ENCODE measurements at regions not wholly inside any gene's neighbourhood (a gene's known extent, or its start where the extent isn't known, plus 50 kb on each side); places are given as distances from the start of the nearest gene placed in this dataset.

DNA sequence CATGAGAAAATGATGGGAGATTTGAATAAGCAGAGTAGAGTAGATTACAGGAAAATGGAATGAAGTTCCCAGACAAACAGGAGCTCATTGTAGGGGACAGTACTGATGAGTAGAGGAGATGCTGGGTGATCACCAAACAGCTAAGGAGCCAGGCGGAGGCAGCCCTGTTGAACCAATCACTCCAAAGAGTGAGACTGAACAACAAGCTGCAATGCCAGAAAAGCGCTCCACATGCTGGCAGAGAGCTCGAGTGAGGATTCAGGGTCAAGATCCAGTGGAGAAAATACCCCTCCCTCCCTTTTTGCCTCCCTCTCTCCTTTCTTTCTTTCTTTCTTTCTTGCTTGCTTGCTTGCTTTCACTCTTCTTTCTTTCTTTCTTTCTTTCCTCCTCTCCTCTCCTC is 133.3 kb downstream of the PFKFB3 start:
- Histone ChIP-seq H3K9me3 (replicated peaks in 1 of 3) (no peaks in the 10 kb centered on the region), H3K36me3 (replicated peaks in 1 of 2) (no peaks in the 10 kb centered on the region), H3K4me3 (no peak overlapping the region), H3K27me3 (no peaks in the 10 kb centered on the region), H3K27ac (no peak overlapping the region), H3K4me1 (replicated peaks in 1 of 2) (no peaks in the 10 kb centered on the region)
- intact Hi-C loops (cut with DNase I): no loop called here
- no peak for TF ChIP-seq CTCF (IDR thresholded peaks at IDR 0.05)
- TF ChIP-seq POLR2A (IDR thresholded peaks at IDR 0.05): no peak
- WGBS, 4 donors: 65 to 88% (median 84%) methylated on average over 3 of the region's 3 CpGs
- DNase-seq: no peak

GRCh38 chr10:6337382-6337781 is 134.7 kb downstream of the PFKFB3 start:
- no peak for DNase-seq
- H3K4me3 ChIP-seq: no peak overlapping the region
- 72 to 84% (median 82%) methylated on average over 6 of the region's 6 CpGs for WGBS, 4 donors

GRCh38 chr10:6338361-6338760 is 135.6 kb downstream of the PFKFB3 start:
- H3K4me1 ChIP-seq (replicated peaks in 1 of 2): no peaks in the 10 kb centered on the region
- DNase-seq: no peak
- no peaks in the 10 kb centered on the region for H3K9me3 ChIP-seq (replicated peaks in 1 of 3)
- no peak overlapping the region for H3K4me3 ChIP-seq
- 78 to 88% (median 83%) methylated on average over 7 of the region's 7 CpGs for WGBS, 4 donors
- no peaks in the 10 kb centered on the region for H3K27me3 ChIP-seq
- no peaks in the 10 kb centered on the region for H3K36me3 ChIP-seq (replicated peaks in 1 of 2)
- TF ChIP-seq CTCF (IDR thresholded peaks at IDR 0.05): no peak
- TF ChIP-seq POLR2A (IDR thresholded peaks at IDR 0.05): no peak
- intact Hi-C loops (cut with DNase I): no loop called here
- H3K27ac ChIP-seq: no peak overlapping the region

More at GRCh38 chr10:6337382-6337781, 134.7 kb downstream of the PFKFB3 start:
- TF ChIP-seq POLR2A (IDR thresholded peaks at IDR 0.05): no peak
- H3K36me3 ChIP-seq (replicated peaks in 1 of 2): no peaks in the 10 kb centered on the region
- no peaks in the 10 kb centered on the region for H3K9me3 ChIP-seq (replicated peaks in 1 of 3)
- H3K27me3 ChIP-seq: no peaks in the 10 kb centered on the region
- no peak overlapping the region for H3K27ac ChIP-seq
- H3K4me1 ChIP-seq (replicated peaks in 1 of 2): no peaks in the 10 kb centered on the region
- intact Hi-C loops (cut with DNase I): no loop called here

DNA sequence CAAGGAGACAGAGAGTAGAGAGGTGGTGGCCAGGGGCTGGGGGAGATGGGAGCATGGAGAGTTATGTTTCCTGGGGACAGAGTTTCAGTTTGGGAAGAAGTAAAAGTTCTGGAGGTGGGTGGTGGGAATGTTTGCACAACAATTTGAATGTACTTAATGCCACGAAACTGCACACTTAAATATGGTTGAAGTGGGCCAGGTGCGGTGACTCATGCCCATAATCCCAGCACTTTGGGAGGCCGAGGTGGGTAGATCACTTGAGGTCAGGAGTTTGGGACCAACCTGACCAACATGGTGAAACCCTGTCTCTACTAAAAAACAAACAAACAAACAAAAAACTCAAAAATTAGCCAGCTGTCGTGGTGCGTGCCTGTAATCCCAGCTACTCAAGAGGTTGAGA is 137.2 kb downstream of the PFKFB3 start:
- no peak for DNase-seq
- TF ChIP-seq CTCF (IDR thresholded peaks at IDR 0.05) (no peak), POLR2A (IDR thresholded peaks at IDR 0.05) (no peak)
- intact Hi-C loops (cut with DNase I): no loop called here
- Histone ChIP-seq H3K9me3 (replicated peaks in 1 of 3) (no peaks in the 10 kb centered on the region), H3K27ac (no peak overlapping the region), H3K4me1 (replicated peaks in 1 of 2) (no peaks in the 10 kb centered on the region), H3K36me3 (replicated peaks in 1 of 2) (no peaks in the 10 kb centered on the region), H3K27me3 (no peaks in the 10 kb centered on the region), H3K4me3 (no peak overlapping the region)
- WGBS, 4 donors: 88 to 93% (median 89%) methylated on average over 5 of the region's 5 CpGs

- Histone ChIP-seq H3K4me3 (no peak overlapping the region), H3K9me3 (replicated peaks in 1 of 3) (no peaks in the 10 kb centered on the region), H3K27ac (no peak overlapping the region), H3K36me3 (replicated peaks in 1 of 2) (no peaks in the 10 kb centered on the region), H3K27me3 (no peaks in the 10 kb centered on the region), H3K4me1 (replicated peaks in 1 of 2) (no peaks in the 10 kb centered on the region)
- no peak for DNase-seq
- TF ChIP-seq POLR2A (IDR thresholded peaks at IDR 0.05): no peak
- TF ChIP-seq CTCF (IDR thresholded peaks at IDR 0.05): no peak
- intact Hi-C loops (cut with DNase I): no loop called here
- WGBS, 4 donors: 76 to 83% (median 80%) methylated on average over 10 of the region's 10 CpGs
These were observed 139.5 kb downstream of the PFKFB3 start for GRCh38 chr10:6342096-6342685.
